Tibial nerve (tissue), 4 donors: ENCODE measurements at regions not wholly inside any gene's neighbourhood (a gene's known extent, or its start where the extent isn't known, plus 50 kb on each side); places are given as distances from the start of the nearest gene placed in this dataset.

Experiments
- EP300 ChIP-seq, 2 donors: sonication (generic); formaldehyde crosslinking; IDR thresholded peaks; one replicate each; pipeline ENCODE4 v1.6.1; 2017; ENCODE audit warnings: antibody characterized with exemption in 2 of 2, mild to moderate bottlenecking in 1 of 2
- POLR2A ChIP-seq, 2 donors: fragments of 450-650 bp; IDR thresholded peaks; one replicate each; pipeline ENCODE4 v1.6.1; 2017; ENCODE audit warnings: antibody characterized with exemption in 2 of 2, mild to moderate bottlenecking in 2 of 2, moderate library complexity in 2 of 2
- TF ChIP-seq, protein P1 (sequence below), 5 experiments: fragments of 200-600 bp in 3 of 5; fragments of 450-650 bp in 2 of 5; sonication (generic) in 3 of 5; IDR thresholded peaks; one replicate each; pipeline ENCODE4 v1.5.1; 2016 to 2019; ENCODE audit warnings: antibody characterized with exemption in 5 of 5, mild to moderate bottlenecking in 3 of 5, moderate library complexity in 2 of 5

DNA sequence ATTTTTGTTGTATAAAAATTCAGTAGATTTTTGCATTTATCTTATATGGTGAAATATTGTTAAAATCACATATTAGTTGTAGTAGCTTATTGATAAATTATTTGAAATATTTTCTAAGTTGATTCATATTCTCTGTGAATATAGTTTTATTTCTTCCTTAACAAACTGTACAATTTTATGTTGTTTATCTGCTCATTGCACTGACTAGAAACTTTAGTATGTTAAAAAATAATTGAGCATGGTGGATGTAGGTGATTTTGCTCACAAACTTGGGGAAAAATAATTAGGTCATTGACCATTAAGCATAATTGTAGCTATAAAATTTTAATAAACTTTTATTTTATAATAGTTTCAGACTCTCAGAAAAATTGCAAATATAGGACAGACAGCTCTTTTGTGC, 1445.3 kb upstream of the MIR17HG start:
- TF ChIP-seq, protein P1, sequence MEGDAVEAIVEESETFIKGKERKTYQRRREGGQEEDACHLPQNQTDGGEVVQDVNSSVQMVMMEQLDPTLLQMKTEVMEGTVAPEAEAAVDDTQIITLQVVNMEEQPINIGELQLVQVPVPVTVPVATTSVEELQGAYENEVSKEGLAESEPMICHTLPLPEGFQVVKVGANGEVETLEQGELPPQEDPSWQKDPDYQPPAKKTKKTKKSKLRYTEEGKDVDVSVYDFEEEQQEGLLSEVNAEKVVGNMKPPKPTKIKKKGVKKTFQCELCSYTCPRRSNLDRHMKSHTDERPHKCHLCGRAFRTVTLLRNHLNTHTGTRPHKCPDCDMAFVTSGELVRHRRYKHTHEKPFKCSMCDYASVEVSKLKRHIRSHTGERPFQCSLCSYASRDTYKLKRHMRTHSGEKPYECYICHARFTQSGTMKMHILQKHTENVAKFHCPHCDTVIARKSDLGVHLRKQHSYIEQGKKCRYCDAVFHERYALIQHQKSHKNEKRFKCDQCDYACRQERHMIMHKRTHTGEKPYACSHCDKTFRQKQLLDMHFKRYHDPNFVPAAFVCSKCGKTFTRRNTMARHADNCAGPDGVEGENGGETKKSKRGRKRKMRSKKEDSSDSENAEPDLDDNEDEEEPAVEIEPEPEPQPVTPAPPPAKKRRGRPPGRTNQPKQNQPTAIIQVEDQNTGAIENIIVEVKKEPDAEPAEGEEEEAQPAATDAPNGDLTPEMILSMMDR (IDR thresholded peaks at IDR 0.05) = no peak
- TF ChIP-seq POLR2A (IDR thresholded peaks at IDR 0.05) (no peak), EP300 (IDR thresholded peaks at IDR 0.05) (no peak)
